ENCODE measurements at regions not wholly inside any gene's neighbourhood (a gene's known extent, or its start where the extent isn't known, plus 50 kb on each side); places are given as distances from the start of the nearest gene placed in this dataset.

GRCh38 chr13:75042807-75043206 is 439.2 kb downstream of the TBC1D4 start:
- Histone ChIP-seq H3K9me2 (replicated peaks; ENCODE audit: insufficient read depth, low read length) (no peaks in the 10 kb centered on the region), H3K4me3 (ENCODE audit: insufficient read depth, low read length, poor library complexity, severe bottlenecking) (no peak overlapping the region), H3K9ac (ENCODE audit: low read length) (no peak overlapping the region), H2AFZ (ENCODE audit: low read depth, low read length, severe bottlenecking) (no peak overlapping the region), H3K79me2 (ENCODE audit: insufficient read depth, low read length) (no peaks in the 10 kb centered on the region), H3K36me3 (ENCODE audit: low read length) (no peaks in the 10 kb centered on the region), H3K9me3 (ENCODE audit: insufficient read depth, low read length) (no peaks in the 10 kb centered on the region), H3K4me2 (ENCODE audit: low read depth, low read length, poor library complexity, severe bottlenecking) (no peak overlapping the region), H3K27me3 (ENCODE audit: low read length) (no peaks in the 10 kb centered on the region), H4K20me1 (ENCODE audit: low read depth, low read length) (no peaks in the 10 kb centered on the region), H3F3A (ENCODE audit: insufficient read depth) (no peaks in the 10 kb centered on the region), H3K27ac (ENCODE audit: low read depth, low read length) (no peak overlapping the region)
- no peak for TF ChIP-seq CTCF (IDR thresholded peaks at IDR 0.05; ENCODE audit: insufficient read depth, low read length, poor library complexity, severe bottlenecking)

GRCh38 chr13:75038393-75039113 is 443.4 kb downstream of the TBC1D4 start:
- no peaks in the 10 kb centered on the region for H3K9me2 ChIP-seq (replicated peaks; ENCODE audit: insufficient read depth, low read length)
- no peaks in the 10 kb centered on the region for H3K27me3 ChIP-seq (ENCODE audit: low read length)
- no peak overlapping the region for H3K4me2 ChIP-seq (ENCODE audit: low read depth, low read length, poor library complexity, severe bottlenecking)
- H3F3A ChIP-seq (ENCODE audit: insufficient read depth), result no peaks in the 10 kb centered on the region
- H3K4me3 ChIP-seq (ENCODE audit: insufficient read depth, low read length, poor library complexity, severe bottlenecking), result no peak overlapping the region
- H2AFZ ChIP-seq (ENCODE audit: low read depth, low read length, severe bottlenecking), result no peak overlapping the region
- no peaks in the 10 kb centered on the region for H3K36me3 ChIP-seq (ENCODE audit: low read length)
- H3K9me3 ChIP-seq (ENCODE audit: insufficient read depth, low read length), result no peaks in the 10 kb centered on the region
- H3K79me2 ChIP-seq (ENCODE audit: insufficient read depth, low read length), result no peaks in the 10 kb centered on the region
- H4K20me1 ChIP-seq (ENCODE audit: low read depth, low read length), result no peaks in the 10 kb centered on the region
- H3K27ac ChIP-seq (ENCODE audit: low read depth, low read length), result no peak overlapping the region
- TF ChIP-seq EZH2phosphoT487 (conservative IDR thresholded peaks at IDR 0.05; ENCODE audit: low read length) (no peak), CTCF (IDR thresholded peaks at IDR 0.05; ENCODE audit: insufficient read depth, low read length, poor library complexity, severe bottlenecking) (no peak)
- H3K9ac ChIP-seq (ENCODE audit: low read length), result no peak overlapping the region

GRCh38 chr13:75025956-75026355 is 456.0 kb downstream of the TBC1D4 start:
- TF ChIP-seq EZH2phosphoT487 (conservative IDR thresholded peaks at IDR 0.05; ENCODE audit: low read length) (no peak), CTCF (IDR thresholded peaks at IDR 0.05; ENCODE audit: insufficient read depth, low read length, poor library complexity, severe bottlenecking) (no peak)
- Histone ChIP-seq H3F3A (ENCODE audit: insufficient read depth) (no peaks in the 10 kb centered on the region), H2AFZ (ENCODE audit: low read depth, low read length, severe bottlenecking) (no peak overlapping the region)

More at GRCh38 chr13:75025956-75026355, 456.0 kb downstream of the TBC1D4 start:
- no peaks in the 10 kb centered on the region for H3K36me3 ChIP-seq (ENCODE audit: low read length)
- no peaks in the 10 kb centered on the region for H3K9me3 ChIP-seq (ENCODE audit: insufficient read depth, low read length)
- H3K4me3 ChIP-seq (ENCODE audit: insufficient read depth, low read length, poor library complexity, severe bottlenecking), result no peak overlapping the region
- no peaks in the 10 kb centered on the region for H3K9me2 ChIP-seq (replicated peaks; ENCODE audit: insufficient read depth, low read length)
- H4K20me1 ChIP-seq (ENCODE audit: low read depth, low read length), result no peaks in the 10 kb centered on the region
- H3K79me2 ChIP-seq (ENCODE audit: insufficient read depth, low read length), result no peaks in the 10 kb centered on the region
- H3K9ac ChIP-seq (ENCODE audit: low read length), result no peak overlapping the region
- no peak overlapping the region for H3K4me2 ChIP-seq (ENCODE audit: low read depth, low read length, poor library complexity, severe bottlenecking)
- H3K27me3 ChIP-seq (ENCODE audit: low read length), result no peaks in the 10 kb centered on the region
- no peak overlapping the region for H3K27ac ChIP-seq (ENCODE audit: low read depth, low read length)

Measured in SU-DHL-6 (cell line).